HEK293 (cell line): ENCODE measurements at regions not wholly inside any gene's neighbourhood (a gene's known extent, or its start where the extent isn't known, plus 50 kb on each side); places are given as distances from the start of the nearest gene placed in this dataset.
A peak's percentile ranks its signal among the peaks of the same experiment; 100 is the strongest.

Experiments used
- CTCF ChIA-PET: fragments of 350-600 bp; formaldehyde crosslinking; extraction: SDS; loops from one replicate; lab custom pipeline; 2021; ENCODE audit warnings: antibody characterized with exemption; lab: Yijun Ruan, JAX
- POLR2A ChIA-PET: fragments of 300-600 bp; formaldehyde crosslinking; extraction: SDS; loops from one replicate; lab custom pipeline; 2020; ENCODE audit warnings: antibody characterized with exemption, inconsistent platforms; lab: Yijun Ruan, JAX
- H3K27ac ChIP-seq: fragments of 200-500 bp; sonication (Bioruptor generic); 2 replicates; pipeline ENCODE4 v1.5.1; 2014; ENCODE audit warnings: low read depth, low read length, control low read depth, inconsistent platforms; ENCODE audit errors: extremely low read depth
- H3K36me3 ChIP-seq, 2 experiments: fragments of 200-500 bp in 1 of 2; sonication (Bioruptor generic) in 1 of 2; 1 replicate in 1 of 2; 2 replicates in 1 of 2; pipeline ENCODE4 v1.5.1; 2014 to 2017; ENCODE audit warnings: inconsistent platforms in 2 of 2, low read length in 2 of 2; ENCODE audit not compliant: control insufficient read depth in 2 of 2, insufficient read depth in 1 of 2
- H3K4me1 ChIP-seq: fragments of 200-500 bp; sonication (Bioruptor generic); 2 replicates; pipeline ENCODE4 v1.5.1; 2014; ENCODE audit warnings: mild to moderate bottlenecking, low read length, inconsistent platforms; ENCODE audit not compliant: control insufficient read depth, insufficient read depth
- H3K4me3 ChIP-seq: 2 replicates; pipeline ENCODE4 v1.5.1; 2011; ENCODE audit warnings: low read depth, mild to moderate bottlenecking, control low read depth, low read length, moderate library complexity
- H3K9me3 ChIP-seq: fragments of 200-500 bp; sonication (Bioruptor generic); 2 replicates; pipeline ENCODE4 v1.5.1; 2014; ENCODE audit warnings: low read depth, low read length, inconsistent platforms; ENCODE audit not compliant: control insufficient read depth, insufficient read depth
- EGR2 ChIP-seq: fragments of 450-650 bp; formaldehyde crosslinking; IDR thresholded peaks from 2 replicates; pipeline ENCODE4 v1.5.1; 2016; ENCODE audit warnings: low read depth, missing biosample characterization, missing genetic modification characterization
- KLF7 ChIP-seq: fragments of 450-650 bp; formaldehyde crosslinking; IDR thresholded peaks from 2 replicates; pipeline ENCODE4 v1.5.1; 2016; ENCODE audit warnings: missing biosample characterization, missing genetic modification characterization, borderline replicate concordance
- MEIS1 ChIP-seq: sonication (generic); formaldehyde crosslinking; IDR thresholded peaks from 2 replicates; pipeline ENCODE4 v1.8.1; 2022; ENCODE audit warnings: missing genetic modification reagents, mild to moderate bottlenecking, borderline replicate concordance
- ZEB2 ChIP-seq: fragments of 450-650 bp; formaldehyde crosslinking; IDR thresholded peaks from 2 replicates; pipeline ENCODE4 v1.5.1; 2016; ENCODE audit warnings: missing biosample characterization, missing genetic modification characterization
- ZIC2 ChIP-seq: fragments of 450-650 bp; formaldehyde crosslinking; IDR thresholded peaks from 2 replicates; pipeline ENCODE4 v1.5.1; 2016; ENCODE audit warnings: missing biosample characterization, missing genetic modification characterization
- ZNF132 ChIP-seq: fragments of 450-650 bp; formaldehyde crosslinking; IDR thresholded peaks from 2 replicates; pipeline ENCODE4 v1.5.1; 2017; ENCODE audit warnings: missing biosample characterization, missing genetic modification characterization, borderline replicate concordance
- ZNF2 ChIP-seq: fragments of 450-650 bp; formaldehyde crosslinking; IDR thresholded peaks from 2 replicates; pipeline ENCODE4 v1.5.1; 2016; ENCODE audit warnings: missing biosample characterization, missing genetic modification characterization
- ZNF24 ChIP-seq: fragments of 450-650 bp; formaldehyde crosslinking; IDR thresholded peaks from 2 replicates; pipeline ENCODE4 v1.5.1; 2016; ENCODE audit warnings: missing biosample characterization, missing genetic modification characterization
- ZNF248 ChIP-seq: fragments of 450-650 bp; formaldehyde crosslinking; IDR thresholded peaks from 2 replicates; pipeline ENCODE4 v1.5.1; 2017; ENCODE audit warnings: missing biosample characterization, missing genetic modification characterization
- ZNF350 ChIP-seq: fragments of 450-650 bp; formaldehyde crosslinking; IDR thresholded peaks from 2 replicates; pipeline ENCODE4 v1.5.0; 2017; ENCODE audit warnings: missing biosample characterization, mild to moderate bottlenecking, missing genetic modification characterization
- ZNF530 ChIP-seq: fragments of 450-650 bp; formaldehyde crosslinking; IDR thresholded peaks from 2 replicates; pipeline ENCODE4 v1.5.1; 2016; ENCODE audit warnings: low read depth, missing biosample characterization, missing genetic modification characterization
- ZNF548 ChIP-seq: fragments of 450-650 bp; formaldehyde crosslinking; IDR thresholded peaks from 2 replicates; pipeline ENCODE4 v1.5.1; 2016; ENCODE audit warnings: missing biosample characterization, missing genetic modification characterization
- ZNF610 ChIP-seq: fragments of 450-650 bp; formaldehyde crosslinking; IDR thresholded peaks from 2 replicates; pipeline ENCODE4 v1.5.1; 2016; ENCODE audit warnings: missing biosample characterization, missing genetic modification characterization, borderline replicate concordance
- ZNF629 ChIP-seq: fragments of 450-650 bp; formaldehyde crosslinking; IDR thresholded peaks from 2 replicates; pipeline ENCODE4 v1.5.1; 2017; ENCODE audit warnings: missing biosample characterization, missing genetic modification characterization
- ZNF660 ChIP-seq: fragments of 450-650 bp; IDR thresholded peaks from 2 replicates; pipeline ENCODE4 v1.5.1; 2018; ENCODE audit warnings: missing biosample characterization, mild to moderate bottlenecking, missing genetic modification characterization
- TF ChIP-seq, protein P1 (sequence below): fragments of 450-650 bp; formaldehyde crosslinking; IDR thresholded peaks from 2 replicates; pipeline ENCODE4 v1.5.1; 2016; ENCODE audit warnings: missing biosample characterization, missing genetic modification characterization
- TF ChIP-seq, protein P2 (sequence below): fragments of 450-650 bp; formaldehyde crosslinking; IDR thresholded peaks from 2 replicates; pipeline ENCODE4 v1.5.1; 2016; ENCODE audit warnings: missing biosample characterization, missing genetic modification characterization
- TF ChIP-seq, protein P3 (sequence below): fragments of 450-650 bp; IDR thresholded peaks from 2 replicates; pipeline ENCODE4 v1.5.1; 2018; ENCODE audit warnings: missing biosample characterization, missing genetic modification characterization
- TF ChIP-seq, protein P4 (sequence below): fragments of 450-650 bp; formaldehyde crosslinking; IDR thresholded peaks from 2 replicates; pipeline ENCODE4 v1.5.1; 2016; ENCODE audit warnings: missing biosample characterization, missing genetic modification characterization

DNA sequence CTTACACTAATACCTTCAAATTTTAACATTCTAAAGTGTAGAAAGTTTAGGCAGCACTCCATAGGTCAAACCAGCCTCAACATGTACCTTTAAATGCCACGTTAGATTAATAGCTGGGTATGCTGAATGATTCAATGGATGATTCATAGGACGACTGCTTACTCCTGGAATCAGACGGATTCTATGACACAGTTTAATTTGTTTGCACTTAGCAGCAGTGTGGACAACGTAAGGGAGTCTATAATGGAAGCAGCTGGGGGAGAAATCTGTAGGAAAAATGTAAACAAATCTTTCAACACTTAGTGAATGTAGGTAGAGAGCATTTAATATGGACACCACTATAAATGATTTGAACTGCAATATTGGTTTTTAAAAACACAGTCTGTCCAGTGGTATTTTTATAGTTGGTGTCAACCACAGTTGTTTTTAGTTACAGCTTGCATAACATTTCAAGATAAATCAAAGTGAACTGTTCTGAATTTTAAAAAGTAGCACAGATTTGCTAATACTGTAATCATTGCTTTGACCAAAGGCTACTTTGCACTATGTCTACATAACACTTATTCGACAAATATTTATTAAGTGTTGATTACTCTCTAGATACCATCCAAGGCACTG is 701.5 kb upstream of the MEF2C start:
- ChIA-PET CTCF (interaction anchor here (0.9 to 1.3 kb wide), 2 partner anchors 39 to 857 kb away, joined by 3 to 5 read pairs; no protein-coding TSS in a partner anchor), POLR2A (no interaction called here)
- TF ChIP-seq ZNF530 (tag by site-specific recombination) (no peak), MEIS1 (CRISPR knock-in tag) (0 out of 2 replicates have a peak, but pooled peaks have one; percentile 13), ZNF660 (no peak)
- H3K36me3 ChIP-seq = no peaks in the 10 kb centered on the region
- no peak overlapping the region for H3K4me3 ChIP-seq
- H3K27ac ChIP-seq = no peak overlapping the region
- H3K9me3 ChIP-seq = no peaks in the 10 kb centered on the region
- H3K4me1 ChIP-seq = no peaks in the 10 kb centered on the region

DNA sequence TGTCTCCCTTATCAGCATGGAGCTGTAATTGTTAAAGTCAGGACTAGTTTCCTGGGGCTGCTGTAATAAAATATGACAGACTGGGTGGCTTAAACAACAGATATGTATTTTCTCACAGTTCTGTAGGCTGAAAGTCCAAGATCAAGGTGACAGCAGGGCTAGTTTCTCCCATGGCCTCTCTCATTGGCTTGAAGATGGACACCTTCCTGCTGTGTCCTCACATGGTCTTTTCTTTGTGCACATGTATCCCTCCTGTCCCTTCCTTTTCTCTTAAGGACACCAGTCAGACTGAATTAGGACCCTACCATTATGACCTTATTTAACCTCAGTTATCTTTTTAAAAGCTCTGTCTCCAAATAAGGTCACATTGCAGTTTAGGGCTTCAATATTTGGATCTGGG is 700.5 kb upstream of the MEF2C start:
- H3K9me3 ChIP-seq = no peaks in the 10 kb centered on the region
- POLR2A ChIA-PET = no interaction called here
- H3K4me3 ChIP-seq = no peak overlapping the region
- no peaks in the 10 kb centered on the region for H3K4me1 ChIP-seq
- no peak overlapping the region for H3K27ac ChIP-seq
- TF ChIP-seq, protein P1, sequence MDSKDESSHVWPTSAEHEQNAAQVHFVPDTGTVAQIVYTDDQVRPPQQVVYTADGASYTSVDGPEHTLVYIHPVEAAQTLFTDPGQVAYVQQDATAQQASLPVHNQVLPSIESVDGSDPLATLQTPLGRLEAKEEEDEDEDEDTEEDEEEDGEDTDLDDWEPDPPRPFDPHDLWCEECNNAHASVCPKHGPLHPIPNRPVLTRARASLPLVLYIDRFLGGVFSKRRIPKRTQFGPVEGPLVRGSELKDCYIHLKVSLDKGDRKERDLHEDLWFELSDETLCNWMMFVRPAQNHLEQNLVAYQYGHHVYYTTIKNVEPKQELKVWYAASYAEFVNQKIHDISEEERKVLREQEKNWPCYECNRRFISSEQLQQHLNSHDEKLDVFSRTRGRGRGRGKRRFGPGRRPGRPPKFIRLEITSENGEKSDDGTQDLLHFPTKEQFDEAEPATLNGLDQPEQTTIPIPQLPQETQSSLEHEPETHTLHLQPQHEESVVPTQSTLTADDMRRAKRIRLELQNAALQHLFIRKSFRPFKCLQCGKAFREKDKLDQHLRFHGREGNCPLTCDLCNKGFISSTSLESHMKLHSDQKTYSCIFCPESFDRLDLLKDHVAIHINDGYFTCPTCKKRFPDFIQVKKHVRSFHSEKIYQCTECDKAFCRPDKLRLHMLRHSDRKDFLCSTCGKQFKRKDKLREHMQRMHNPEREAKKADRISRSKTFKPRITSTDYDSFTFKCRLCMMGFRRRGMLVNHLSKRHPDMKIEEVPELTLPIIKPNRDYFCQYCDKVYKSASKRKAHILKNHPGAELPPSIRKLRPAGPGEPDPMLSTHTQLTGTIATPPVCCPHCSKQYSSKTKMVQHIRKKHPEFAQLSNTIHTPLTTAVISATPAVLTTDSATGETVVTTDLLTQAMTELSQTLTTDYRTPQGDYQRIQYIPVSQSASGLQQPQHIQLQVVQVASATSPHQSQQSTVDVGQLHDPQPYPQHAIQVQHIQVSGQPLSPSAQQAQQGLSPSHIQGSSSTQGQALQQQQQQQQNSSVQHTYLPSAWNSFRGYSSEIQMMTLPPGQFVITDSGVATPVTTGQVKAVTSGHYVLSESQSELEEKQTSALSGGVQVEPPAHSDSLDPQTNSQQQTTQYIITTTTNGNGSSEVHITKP (tag by site-specific recombination) = no peak
- no peak for TF ChIP-seq ZNF2 (tag by site-specific recombination)
- no peak for TF ChIP-seq KLF7 (tag by site-specific recombination)
- peak; percentile 76 for TF ChIP-seq ZNF548 (tag by site-specific recombination)
- no peak for TF ChIP-seq ZNF350 (tag by site-specific recombination)
- TF ChIP-seq ZNF629 (tag by site-specific recombination) = no peak
- no peak for TF ChIP-seq ZEB2
- no peaks in the 10 kb centered on the region for H3K36me3 ChIP-seq
- CTCF ChIA-PET = interaction anchor here (0.9 to 1.3 kb wide), 2 partner anchors 38 to 856 kb away, joined by 3 to 5 read pairs; no protein-coding TSS in a partner anchor

DNA sequence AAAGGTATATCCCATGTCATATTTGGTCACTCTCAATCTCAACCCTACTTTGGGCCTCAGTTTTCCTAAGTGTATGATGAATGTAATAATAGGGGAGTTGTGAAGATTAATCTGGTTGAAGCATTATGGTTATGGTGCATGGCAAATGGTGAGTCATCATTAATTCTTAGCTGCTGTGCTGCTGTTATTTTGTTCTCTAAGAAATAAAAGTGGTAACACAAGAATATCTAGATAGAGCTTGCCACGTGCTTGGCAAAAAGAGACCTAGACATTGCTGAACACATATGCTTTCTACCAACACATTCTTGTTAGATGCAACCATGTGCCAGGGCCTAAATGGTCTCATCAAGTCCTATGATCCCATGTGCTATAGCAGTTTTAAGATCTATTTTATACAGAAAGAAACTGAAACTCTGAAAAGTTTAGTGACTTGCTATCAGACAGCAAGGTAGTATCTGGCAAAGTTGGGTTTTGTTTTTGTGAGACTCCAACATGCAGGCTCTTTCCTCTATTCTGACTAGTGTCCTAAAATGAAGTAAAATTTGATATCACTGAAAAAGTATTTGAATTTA is 699.9 kb upstream of the MEF2C start:
- H3K4me3 ChIP-seq = no peak overlapping the region
- no peak overlapping the region for H3K27ac ChIP-seq
- no peaks in the 10 kb centered on the region for H3K4me1 ChIP-seq
- POLR2A ChIA-PET = no interaction called here
- no peaks in the 10 kb centered on the region for H3K36me3 ChIP-seq
- CTCF ChIA-PET = no interaction called here
- H3K9me3 ChIP-seq = no peaks in the 10 kb centered on the region
- TF ChIP-seq ZNF610 (tag by site-specific recombination) = no peak
- TF ChIP-seq, protein P2, sequence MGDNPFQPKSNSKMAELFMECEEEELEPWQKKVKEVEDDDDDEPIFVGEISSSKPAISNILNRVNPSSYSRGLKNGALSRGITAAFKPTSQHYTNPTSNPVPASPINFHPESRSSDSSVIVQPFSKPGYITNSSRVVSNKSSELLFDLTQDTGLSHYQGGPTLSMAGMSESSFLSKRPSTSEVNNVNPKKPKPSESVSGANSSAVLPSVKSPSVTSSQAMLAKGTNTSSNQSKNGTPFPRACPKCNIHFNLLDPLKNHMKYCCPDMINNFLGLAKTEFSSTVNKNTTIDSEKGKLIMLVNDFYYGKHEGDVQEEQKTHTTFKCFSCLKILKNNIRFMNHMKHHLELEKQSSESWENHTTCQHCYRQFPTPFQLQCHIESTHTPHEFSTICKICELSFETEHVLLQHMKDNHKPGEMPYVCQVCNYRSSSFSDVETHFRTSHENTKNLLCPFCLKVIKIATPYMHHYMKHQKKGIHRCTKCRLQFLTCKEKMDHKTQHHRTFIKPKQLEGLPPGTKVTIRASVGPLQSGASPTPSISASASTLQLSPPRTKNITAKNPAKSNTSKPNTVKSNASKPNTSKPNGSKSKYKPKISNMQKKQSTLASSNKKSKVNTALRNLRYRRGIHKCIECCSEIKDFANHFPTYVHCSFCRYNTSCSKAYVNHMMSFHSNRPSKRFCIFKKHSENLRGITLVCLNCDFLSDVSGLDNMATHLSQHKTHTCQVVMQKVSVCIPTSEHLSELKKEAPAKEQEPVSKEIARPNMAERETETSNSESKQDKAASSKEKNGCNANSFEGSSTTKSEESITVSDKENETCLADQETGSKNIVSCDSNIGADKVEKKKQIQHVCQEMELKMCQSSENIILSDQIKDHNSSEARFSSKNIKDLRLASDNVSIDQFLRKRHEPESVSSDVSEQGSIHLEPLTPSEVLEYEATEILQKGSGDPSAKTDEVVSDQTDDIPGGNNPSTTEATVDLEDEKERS (tag by site-specific recombination) = no peak
- TF ChIP-seq, protein P3, sequence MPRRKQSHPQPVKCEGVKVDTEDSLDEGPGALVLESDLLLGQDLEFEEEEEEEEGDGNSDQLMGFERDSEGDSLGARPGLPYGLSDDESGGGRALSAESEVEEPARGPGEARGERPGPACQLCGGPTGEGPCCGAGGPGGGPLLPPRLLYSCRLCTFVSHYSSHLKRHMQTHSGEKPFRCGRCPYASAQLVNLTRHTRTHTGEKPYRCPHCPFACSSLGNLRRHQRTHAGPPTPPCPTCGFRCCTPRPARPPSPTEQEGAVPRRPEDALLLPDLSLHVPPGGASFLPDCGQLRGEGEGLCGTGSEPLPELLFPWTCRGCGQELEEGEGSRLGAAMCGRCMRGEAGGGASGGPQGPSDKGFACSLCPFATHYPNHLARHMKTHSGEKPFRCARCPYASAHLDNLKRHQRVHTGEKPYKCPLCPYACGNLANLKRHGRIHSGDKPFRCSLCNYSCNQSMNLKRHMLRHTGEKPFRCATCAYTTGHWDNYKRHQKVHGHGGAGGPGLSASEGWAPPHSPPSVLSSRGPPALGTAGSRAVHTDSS (tag by site-specific recombination) = no peak
- TF ChIP-seq EGR2 (tag by site-specific recombination) = no peak
- no peak for TF ChIP-seq ZNF132 (tag by site-specific recombination)
- TF ChIP-seq, protein P4, sequence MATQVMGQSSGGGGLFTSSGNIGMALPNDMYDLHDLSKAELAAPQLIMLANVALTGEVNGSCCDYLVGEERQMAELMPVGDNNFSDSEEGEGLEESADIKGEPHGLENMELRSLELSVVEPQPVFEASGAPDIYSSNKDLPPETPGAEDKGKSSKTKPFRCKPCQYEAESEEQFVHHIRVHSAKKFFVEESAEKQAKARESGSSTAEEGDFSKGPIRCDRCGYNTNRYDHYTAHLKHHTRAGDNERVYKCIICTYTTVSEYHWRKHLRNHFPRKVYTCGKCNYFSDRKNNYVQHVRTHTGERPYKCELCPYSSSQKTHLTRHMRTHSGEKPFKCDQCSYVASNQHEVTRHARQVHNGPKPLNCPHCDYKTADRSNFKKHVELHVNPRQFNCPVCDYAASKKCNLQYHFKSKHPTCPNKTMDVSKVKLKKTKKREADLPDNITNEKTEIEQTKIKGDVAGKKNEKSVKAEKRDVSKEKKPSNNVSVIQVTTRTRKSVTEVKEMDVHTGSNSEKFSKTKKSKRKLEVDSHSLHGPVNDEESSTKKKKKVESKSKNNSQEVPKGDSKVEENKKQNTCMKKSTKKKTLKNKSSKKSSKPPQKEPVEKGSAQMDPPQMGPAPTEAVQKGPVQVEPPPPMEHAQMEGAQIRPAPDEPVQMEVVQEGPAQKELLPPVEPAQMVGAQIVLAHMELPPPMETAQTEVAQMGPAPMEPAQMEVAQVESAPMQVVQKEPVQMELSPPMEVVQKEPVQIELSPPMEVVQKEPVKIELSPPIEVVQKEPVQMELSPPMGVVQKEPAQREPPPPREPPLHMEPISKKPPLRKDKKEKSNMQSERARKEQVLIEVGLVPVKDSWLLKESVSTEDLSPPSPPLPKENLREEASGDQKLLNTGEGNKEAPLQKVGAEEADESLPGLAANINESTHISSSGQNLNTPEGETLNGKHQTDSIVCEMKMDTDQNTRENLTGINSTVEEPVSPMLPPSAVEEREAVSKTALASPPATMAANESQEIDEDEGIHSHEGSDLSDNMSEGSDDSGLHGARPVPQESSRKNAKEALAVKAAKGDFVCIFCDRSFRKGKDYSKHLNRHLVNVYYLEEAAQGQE = no peak
- no peak for TF ChIP-seq ZNF24 (tag by site-specific recombination)
- no peak for TF ChIP-seq ZIC2
- no peak for TF ChIP-seq ZNF248 (tag by site-specific recombination)
